CD4-positive, alpha-beta T cell treated with Interleukin-6 at 100 ng/mL for 8 hours (primary cell): ENCODE measurements at regions not wholly inside any gene's neighbourhood (a gene's known extent, or its start where the extent isn't known, plus 50 kb on each side); places are given as distances from the start of the nearest gene placed in this dataset.
"Not testable (repeated sequence)": the region's sequence is repeated elsewhere in the genome, so short reads cannot be mapped to it uniquely, and the experiment has no call there.

Experiments
- DNase-seq: peaks from one replicate; pipeline ENCODE4 v3.0.0-alpha.2; 2020; ENCODE audit warnings: mixed read lengths, low spot score

GRCh38 chr5:82493221-82493620, 215.1 kb upstream of the RPS23 start:
- no peak for DNase-seq

- DNase-seq = no peak
Measured at GRCh38 chr5:82491397-82491796, 213.2 kb upstream of the RPS23 start.

- DNase-seq = no peak
Measured at GRCh38 chr5:82489683-82490082, 211.5 kb upstream of the RPS23 start.

GRCh38 chr5:82487131-82487530, 209.0 kb upstream of the RPS23 start:
- no peak for DNase-seq

GRCh38 chr5:82480331-82480730, 202.2 kb upstream of the RPS23 start:
- no peak for DNase-seq

- DNase-seq = no peak
Measured at GRCh38 chr5:82476155-82476554, 198.0 kb upstream of the RPS23 start.

DNA sequence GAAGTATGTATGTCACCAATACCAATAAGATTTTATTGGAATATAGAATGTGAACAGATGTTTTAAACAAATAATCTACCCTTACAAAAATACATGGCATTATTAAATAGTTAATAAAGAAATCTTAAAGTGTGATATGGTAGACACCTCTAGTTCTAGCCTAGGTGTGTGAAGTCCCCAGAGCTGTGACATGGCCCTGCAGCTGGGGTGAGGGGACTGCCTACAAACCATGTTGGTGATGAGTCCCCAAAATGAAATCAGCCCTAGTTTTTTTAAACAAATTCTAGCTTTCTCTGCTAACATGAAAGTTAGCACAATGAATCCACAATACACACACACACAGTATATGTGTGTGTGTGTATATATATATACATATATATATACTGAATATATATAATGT, 195.1 kb upstream of the RPS23 start:
- no peak for DNase-seq

DNA sequence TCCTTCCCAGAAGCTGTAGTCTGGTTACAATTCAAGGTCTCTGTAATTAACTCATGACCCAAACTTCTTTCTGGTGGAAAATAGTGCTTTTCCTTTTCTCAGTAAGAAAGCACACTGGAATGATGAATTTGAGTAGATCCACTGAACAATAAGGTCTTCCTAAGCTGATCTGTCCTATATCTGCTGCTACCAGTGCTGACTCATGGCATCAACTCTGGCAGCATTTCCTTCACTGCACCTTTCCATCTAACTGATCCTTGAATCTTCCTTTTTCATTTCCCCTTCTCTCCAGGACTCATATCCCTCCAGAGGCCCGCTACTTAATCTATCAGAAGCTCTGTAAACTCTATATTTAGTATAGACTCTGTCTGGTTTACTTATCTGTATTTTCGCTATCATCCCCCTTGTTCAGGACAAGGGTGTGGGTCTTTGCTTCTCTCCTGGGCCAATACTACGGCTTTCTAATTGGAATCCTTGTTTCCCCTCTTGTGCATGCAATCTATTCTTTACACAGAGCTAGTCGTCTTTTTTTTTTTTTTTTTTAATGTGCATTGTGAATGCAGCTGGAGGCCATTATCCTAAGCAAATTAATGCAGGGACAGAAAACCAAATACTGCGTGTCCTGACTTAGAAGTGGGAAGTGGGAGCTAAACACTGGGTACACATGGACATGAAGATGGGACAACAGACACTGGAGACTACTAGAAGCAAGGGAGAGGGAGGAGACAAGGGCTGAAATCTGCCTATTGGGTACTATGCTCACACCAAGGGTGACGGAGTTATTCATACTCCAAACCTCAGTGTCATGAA, 192.2 kb upstream of the RPS23 start:
- DNase-seq = no peak

DNA sequence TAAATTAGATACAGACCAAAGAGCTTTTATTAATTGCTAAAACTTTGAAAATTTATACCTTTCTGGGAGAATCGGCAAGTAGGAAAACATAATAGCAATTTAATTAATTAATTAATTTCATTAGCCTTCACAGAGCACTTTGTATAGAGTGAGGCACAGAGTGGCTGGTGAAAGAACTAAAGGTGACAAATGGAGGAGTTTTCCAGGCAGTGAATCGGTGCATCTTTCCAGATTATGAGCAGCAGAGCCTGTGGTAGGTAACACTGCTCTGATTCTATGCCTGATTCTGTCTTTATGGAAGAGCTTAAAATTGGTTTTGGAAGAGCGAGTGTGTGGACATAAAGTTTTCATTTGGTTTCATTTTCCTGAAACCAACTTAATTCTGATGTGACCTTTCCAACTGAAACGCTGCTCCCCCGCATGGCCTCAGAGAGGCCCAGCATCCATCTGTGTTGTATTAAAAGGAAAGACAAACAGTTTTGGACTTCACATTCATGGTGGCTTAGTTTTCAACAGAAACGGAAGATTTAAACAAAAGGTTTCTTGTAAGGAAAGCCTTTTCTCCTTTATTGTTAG, 188.9 kb upstream of the RPS23 start:
- DNase-seq = no peak

GRCh38 chr5:82465235-82465634, 187.1 kb upstream of the RPS23 start:
- DNase-seq = no peak

GRCh38 chr5:82459626-82460025, 181.5 kb upstream of the RPS23 start:
- DNase-seq = no peak

DNA sequence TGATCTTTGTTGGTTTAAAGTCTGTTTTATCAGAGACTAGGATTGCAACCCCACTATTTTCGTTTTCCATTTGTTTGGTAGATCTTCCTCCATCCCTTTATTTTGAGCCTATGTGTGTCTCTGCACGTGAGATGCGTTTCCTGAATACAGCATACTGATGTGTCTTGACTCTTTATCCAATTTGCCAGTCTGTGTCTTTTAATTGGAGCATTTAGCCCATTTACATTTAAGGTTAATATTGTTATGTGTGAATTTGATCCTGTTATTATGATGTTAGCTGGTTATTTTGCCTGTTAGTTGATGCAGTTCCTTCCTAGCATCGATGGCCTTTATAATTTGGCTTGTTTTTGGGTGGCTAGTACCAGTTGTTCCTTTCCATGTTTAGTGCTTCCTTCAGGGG, 177.2 kb upstream of the RPS23 start:
- not testable (repeated sequence) for DNase-seq

DNA sequence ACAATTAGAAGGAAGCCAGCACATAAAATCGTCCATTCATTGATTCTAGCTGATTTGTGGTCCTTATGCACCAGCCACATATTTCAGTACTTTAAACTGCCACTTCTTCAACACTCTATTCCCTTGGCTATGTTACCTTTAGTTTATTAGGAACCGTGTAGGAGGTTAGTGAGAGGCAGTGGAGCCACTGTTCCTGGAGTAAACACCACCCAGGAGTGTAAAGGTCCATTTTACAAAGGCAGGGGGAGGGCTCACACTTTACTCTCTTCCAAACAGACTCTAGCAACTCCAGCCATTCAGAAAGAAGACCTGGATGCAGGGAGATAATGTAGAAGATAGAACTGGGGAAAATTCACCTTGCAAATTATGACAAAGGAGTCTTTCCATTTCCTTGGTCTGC, 170.2 kb upstream of the RPS23 start:
- DNase-seq = no peak

DNA sequence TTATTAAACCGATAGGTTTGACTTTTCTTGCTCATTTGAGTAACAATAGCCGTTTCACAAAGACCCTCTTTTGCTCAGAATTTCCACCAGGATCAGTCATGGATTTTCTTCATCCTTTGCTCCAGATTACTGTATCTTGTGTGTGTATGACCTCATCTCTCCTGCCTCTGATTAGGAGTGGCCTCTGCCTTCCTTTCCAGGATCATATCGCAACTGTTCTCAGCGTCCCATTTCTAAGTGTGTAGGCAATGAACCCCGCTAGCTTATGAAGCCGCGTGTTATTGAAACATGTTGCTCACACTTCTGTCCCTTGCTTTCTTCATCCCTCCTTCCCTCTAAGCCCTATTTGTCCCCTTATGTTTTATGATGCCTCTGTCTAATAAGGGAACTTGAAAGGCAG, 169.8 kb upstream of the RPS23 start:
- DNase-seq = no peak

DNA sequence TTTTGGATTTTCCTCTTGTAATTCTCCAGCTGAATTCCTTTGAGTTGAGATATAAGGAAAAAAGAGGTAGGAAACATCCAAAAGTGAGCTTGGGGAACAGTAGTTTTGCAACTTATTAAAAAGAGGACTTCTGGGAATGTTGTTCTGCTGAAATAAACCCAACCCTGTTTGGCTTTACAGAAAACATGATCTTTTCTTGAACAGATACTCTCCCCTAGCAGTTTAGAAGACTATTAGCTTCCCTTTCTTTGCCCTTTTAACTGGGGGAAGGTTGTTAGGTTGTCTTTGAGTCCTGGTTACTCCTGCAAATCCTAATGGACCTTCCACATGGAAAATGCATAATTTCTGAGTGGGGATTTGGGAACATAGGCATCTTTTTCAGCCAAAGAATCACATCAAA, 168.7 kb upstream of the RPS23 start:
- no peak for DNase-seq

- DNase-seq = no peak
Measured at GRCh38 chr5:82445726-82446335, 167.7 kb upstream of the RPS23 start.

- DNase-seq = no peak
Measured at GRCh38 chr5:82439750-82440445, 161.7 kb upstream of the RPS23 start.

DNA sequence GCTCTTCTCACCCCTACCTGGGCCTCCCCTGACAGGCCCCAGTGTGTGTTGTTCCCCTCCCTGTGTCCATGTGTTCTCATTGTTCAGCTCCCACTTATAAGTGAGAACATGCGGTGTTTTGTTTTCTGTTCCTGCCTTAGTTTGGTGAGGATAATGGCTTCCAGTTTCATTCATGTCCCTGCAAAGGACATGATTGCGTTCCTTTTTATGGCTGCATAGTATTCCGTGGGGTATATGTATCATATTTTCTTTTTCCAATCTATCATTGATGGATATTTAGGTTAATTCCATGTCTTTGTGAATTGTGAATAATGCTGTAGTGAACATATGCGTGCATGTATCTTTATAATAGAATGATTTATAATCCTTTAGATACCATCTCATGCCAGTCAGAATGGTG, 159.4 kb upstream of the RPS23 start:
- not testable (repeated sequence) for DNase-seq

DNA sequence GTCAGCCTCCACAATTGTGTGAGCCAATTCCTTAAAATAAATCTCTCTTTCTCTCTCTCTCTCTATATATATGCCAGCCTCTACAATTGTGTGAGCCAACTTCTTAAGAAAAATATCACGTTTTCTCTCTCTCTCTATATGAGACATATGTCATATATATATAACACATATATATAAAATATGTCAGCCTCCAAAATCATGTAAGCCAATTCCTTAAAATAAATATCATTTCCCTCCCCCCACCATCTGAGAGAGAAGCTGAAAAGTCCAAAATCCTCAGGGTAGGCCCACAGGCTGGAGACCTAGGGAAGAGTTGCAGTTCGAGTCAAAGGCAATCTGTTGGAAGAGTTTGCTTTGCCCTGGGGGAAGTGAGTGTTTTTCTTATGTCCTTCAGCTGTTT, 158.1 kb upstream of the RPS23 start:
- no peak for DNase-seq

DNA sequence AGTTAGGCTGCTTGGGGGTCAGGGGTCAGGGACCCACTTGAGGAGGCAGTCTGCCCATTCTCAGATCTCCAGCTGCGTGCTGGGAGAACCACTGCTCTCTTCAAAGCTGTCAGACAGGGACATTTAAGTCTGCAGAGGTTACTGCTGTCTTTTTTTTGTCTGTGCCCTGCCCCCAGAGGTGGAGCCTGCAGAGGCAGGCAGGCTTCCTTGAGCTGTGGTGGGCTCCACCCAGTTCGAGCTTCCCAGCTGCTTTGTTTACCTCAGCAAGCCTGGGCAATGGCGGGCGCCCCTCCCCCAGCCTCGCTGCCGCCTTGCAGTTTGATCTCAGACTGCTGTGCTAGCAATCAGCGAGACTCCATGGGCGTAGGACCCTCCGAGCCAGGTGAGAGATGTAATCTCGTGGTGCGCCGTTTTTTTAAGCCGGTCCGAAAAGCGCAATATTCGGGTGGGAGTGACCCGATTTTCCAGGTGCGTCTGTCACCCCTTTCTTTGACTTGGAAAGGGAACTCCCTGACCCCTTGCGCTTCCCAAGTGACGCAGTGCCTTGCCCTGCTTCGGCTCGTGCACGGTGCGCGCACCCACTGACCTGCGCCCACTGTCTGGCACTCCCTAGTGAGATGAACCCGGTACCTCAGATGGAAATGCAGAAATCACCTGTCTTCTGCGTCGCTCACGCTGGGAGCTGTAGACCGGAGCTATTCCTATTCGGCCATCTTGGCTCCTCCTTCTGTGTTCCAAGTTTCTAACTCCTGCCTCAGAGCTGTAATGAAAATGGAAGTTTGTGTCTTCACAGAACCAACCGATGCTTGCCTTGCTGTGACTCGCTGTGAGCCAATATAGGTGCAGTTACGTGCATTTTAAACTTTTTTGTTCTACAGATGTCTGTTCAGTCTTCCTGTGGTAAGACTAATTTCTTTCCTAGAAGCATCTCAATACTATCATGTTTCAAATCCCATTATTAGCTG, 156.8 kb upstream of the RPS23 start:
- not testable (repeated sequence) for DNase-seq

- DNase-seq = no peak
Measured at GRCh38 chr5:82426464-82427154, 148.5 kb upstream of the RPS23 start.
